Astrocyte (in vitro differentiated cells and primary cell): ENCODE measurements at regions not wholly inside any gene's neighbourhood (a gene's known extent, or its start where the extent isn't known, plus 50 kb on each side); places are given as distances from the start of the nearest gene placed in this dataset.

Experiments
- DNase-seq: peaks from one replicate; pipeline ENCODE4 v3.0.0-alpha.2; 2010; ENCODE audit warnings: low read depth
- FAIRE-seq: peaks from 2 replicates; lab custom pipeline; 2011; peaks lifted over from hg19 to GRCh38; lab: Jason Lieb, UNC
- H2AFZ ChIP-seq: 2 replicates; pipeline ENCODE4 v1.6.0; 2012; ENCODE audit warnings: low read depth, low read length, inconsistent platforms
- H3K27ac ChIP-seq: 2 replicates; pipeline ENCODE4 v1.5.1; 2011; ENCODE audit warnings: low read depth, low read length, inconsistent platforms
- H3K27me3 ChIP-seq: 2 replicates; pipeline ENCODE4 v1.6.0; 2011; ENCODE audit warnings: low read length, inconsistent platforms; ENCODE audit not compliant: insufficient read depth
- H3K36me3 ChIP-seq: 2 replicates; pipeline ENCODE4 v1.5.1; 2011; ENCODE audit warnings: low read length, inconsistent platforms; ENCODE audit not compliant: insufficient read depth
- H3K4me1 ChIP-seq: 2 replicates; pipeline ENCODE4 v1.5.1; 2011; ENCODE audit warnings: low read length, inconsistent platforms; ENCODE audit not compliant: insufficient read depth
- H3K4me2 ChIP-seq: 2 replicates; pipeline ENCODE4 v1.6.0; 2012; ENCODE audit warnings: low read length, inconsistent platforms
- H3K4me3 ChIP-seq: 2 replicates; pipeline ENCODE4 v1.5.1; 2011; ENCODE audit warnings: low read depth, mild to moderate bottlenecking, low read length, inconsistent platforms; ENCODE audit not compliant: insufficient read depth
- H3K79me2 ChIP-seq: 2 replicates; pipeline ENCODE4 v1.6.0; 2012; ENCODE audit warnings: mild to moderate bottlenecking, low read length, inconsistent platforms; ENCODE audit not compliant: insufficient read depth
- H3K9ac ChIP-seq: 2 replicates; pipeline ENCODE4 v1.6.0; 2012; ENCODE audit warnings: mild to moderate bottlenecking, low read length, inconsistent platforms
- H3K9me3 ChIP-seq: 2 replicates; pipeline ENCODE4 v1.5.1; 2012; ENCODE audit warnings: low read depth, mild to moderate bottlenecking, low read length, inconsistent platforms; ENCODE audit not compliant: insufficient read depth
- H4K20me1 ChIP-seq: 2 replicates; pipeline ENCODE4 v1.6.0; 2012; ENCODE audit warnings: low read length, inconsistent platforms; ENCODE audit not compliant: insufficient read depth
- H3K27ac Mint-ChIP-seq: one replicate; pipeline ENCODE4 v1.8.0; 2021; ENCODE audit warnings: mild to moderate bottlenecking, mixed read lengths; ENCODE audit not compliant: unreplicated experiment
- H3K27me3 Mint-ChIP-seq: one replicate; pipeline ENCODE4 v1.8.0; 2021; ENCODE audit warnings: low read depth, mixed read lengths; ENCODE audit not compliant: unreplicated experiment
- H3K36me3 Mint-ChIP-seq: one replicate; pipeline ENCODE4 v1.8.0; 2021; ENCODE audit warnings: low read depth, mixed read lengths; ENCODE audit not compliant: unreplicated experiment
- H3K4me1 Mint-ChIP-seq: one replicate; pipeline ENCODE4 v1.8.0; 2021; ENCODE audit warnings: low read depth, mixed read lengths; ENCODE audit not compliant: unreplicated experiment
- H3K4me3 Mint-ChIP-seq: one replicate; pipeline ENCODE4 v1.8.0; 2021; ENCODE audit warnings: mild to moderate bottlenecking, moderate library complexity, mixed read lengths; ENCODE audit not compliant: unreplicated experiment
- H3K9me3 Mint-ChIP-seq: one replicate; pipeline ENCODE4 v1.8.0; 2021; ENCODE audit warnings: mild to moderate bottlenecking, mixed read lengths; ENCODE audit not compliant: unreplicated experiment
- EZH2 ChIP-seq: IDR thresholded peaks from 2 replicates; pipeline ENCODE4 v1.6.1; 2012; ENCODE audit warnings: mild to moderate bottlenecking, low read length, inconsistent platforms; ENCODE audit not compliant: insufficient read depth
- TF ChIP-seq, protein P1 (sequence below): IDR thresholded peaks from 2 replicates; pipeline ENCODE4 v1.5.1; 2011; ENCODE audit warnings: low read depth, mild to moderate bottlenecking, inconsistent platforms, low read length, moderate library complexity; ENCODE audit not compliant: insufficient read depth

- DNase-seq (no peak), FAIRE-seq (no peak)
- Histone ChIP-seq H3K27me3 (no peaks in the 10 kb centered on the region), H3K36me3 (no peaks in the 10 kb centered on the region), H4K20me1 (no peaks in the 10 kb centered on the region), H3K27ac (no peak overlapping the region), H2AFZ (no peak overlapping the region), H3K9me3 (peaks cover 7% of the 10 kb centered on the region), H3K4me2 (no peak overlapping the region), H3K9ac (no peak overlapping the region), H3K4me3 (no peak overlapping the region), H3K79me2 (no peaks in the 10 kb centered on the region), H3K4me1 (no peaks in the 10 kb centered on the region)
- Mint-ChIP-seq H3K9me3 (peaks cover 5% of the 10 kb centered on the region), H3K4me3 (no peak overlapping the region), H3K27me3 (peaks cover 34% of the 10 kb centered on the region), H3K4me1 (peaks cover 8% of the 10 kb centered on the region), H3K36me3 (no peaks in the 10 kb centered on the region), H3K27ac (no peak overlapping the region)
- TF ChIP-seq, protein P1, sequence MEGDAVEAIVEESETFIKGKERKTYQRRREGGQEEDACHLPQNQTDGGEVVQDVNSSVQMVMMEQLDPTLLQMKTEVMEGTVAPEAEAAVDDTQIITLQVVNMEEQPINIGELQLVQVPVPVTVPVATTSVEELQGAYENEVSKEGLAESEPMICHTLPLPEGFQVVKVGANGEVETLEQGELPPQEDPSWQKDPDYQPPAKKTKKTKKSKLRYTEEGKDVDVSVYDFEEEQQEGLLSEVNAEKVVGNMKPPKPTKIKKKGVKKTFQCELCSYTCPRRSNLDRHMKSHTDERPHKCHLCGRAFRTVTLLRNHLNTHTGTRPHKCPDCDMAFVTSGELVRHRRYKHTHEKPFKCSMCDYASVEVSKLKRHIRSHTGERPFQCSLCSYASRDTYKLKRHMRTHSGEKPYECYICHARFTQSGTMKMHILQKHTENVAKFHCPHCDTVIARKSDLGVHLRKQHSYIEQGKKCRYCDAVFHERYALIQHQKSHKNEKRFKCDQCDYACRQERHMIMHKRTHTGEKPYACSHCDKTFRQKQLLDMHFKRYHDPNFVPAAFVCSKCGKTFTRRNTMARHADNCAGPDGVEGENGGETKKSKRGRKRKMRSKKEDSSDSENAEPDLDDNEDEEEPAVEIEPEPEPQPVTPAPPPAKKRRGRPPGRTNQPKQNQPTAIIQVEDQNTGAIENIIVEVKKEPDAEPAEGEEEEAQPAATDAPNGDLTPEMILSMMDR: no peak
- no peak for TF ChIP-seq EZH2
Measured at GRCh38 chr19:29084266-29084665, 128.7 kb downstream of the UQCRFS1 start.

GRCh38 chr19:29083863-29084262 lies 129.1 kb downstream of the UQCRFS1 start:
- H3K9me3 ChIP-seq: peaks cover 7% of the 10 kb centered on the region
- no peak overlapping the region for H3K27ac ChIP-seq
- no peaks in the 10 kb centered on the region for H4K20me1 ChIP-seq
- H2AFZ ChIP-seq: no peak overlapping the region
- Mint-ChIP-seq H3K4me1 (peaks cover 12% of the 10 kb centered on the region), H3K27ac (no peak overlapping the region), H3K27me3 (peaks cover 34% of the 10 kb centered on the region), H3K4me3 (no peak overlapping the region), H3K9me3 (peaks cover 5% of the 10 kb centered on the region), H3K36me3 (no peaks in the 10 kb centered on the region)
- TF ChIP-seq, protein P1: no peak
- no peak for TF ChIP-seq EZH2
- H3K27me3 ChIP-seq: no peaks in the 10 kb centered on the region
- no peaks in the 10 kb centered on the region for H3K4me1 ChIP-seq
- FAIRE-seq (no peak), DNase-seq (no peak)
- no peaks in the 10 kb centered on the region for H3K79me2 ChIP-seq
- no peak overlapping the region for H3K4me2 ChIP-seq
- no peak overlapping the region for H3K9ac ChIP-seq
- H3K4me3 ChIP-seq: no peak overlapping the region
- H3K36me3 ChIP-seq: no peaks in the 10 kb centered on the region

DNA sequence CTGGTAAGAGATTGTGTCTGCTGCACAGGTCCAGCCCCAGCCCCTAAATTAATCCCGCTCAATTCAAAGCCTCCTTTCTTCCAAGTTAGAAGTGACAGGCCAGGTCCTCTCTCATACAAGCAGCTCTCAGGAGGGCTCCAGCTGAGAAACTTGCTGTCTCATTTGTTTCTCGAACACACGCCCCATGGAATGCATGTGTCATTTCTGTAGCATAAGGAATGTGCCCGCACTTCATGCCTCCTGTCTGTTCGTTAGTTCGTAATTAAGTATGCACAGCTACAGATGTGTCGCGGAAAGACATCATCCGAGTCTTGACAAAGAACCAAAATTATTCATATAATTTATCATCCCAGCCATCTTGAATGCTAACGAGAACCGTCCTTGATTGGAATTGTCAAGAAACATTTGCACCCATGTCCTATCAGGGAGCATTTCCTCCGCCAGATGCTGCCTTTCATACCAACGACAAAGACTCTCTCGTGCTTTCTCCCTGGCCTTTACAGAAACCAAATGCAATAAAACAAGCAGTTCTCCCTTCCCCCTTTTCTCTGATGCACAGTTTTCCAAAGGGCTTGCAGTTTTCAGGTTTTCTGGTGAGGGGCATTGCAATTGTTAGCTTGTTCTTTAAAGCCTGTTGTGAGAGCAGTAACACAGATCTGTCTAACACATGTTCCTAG lies 133.5 kb downstream of the UQCRFS1 start:
- Histone ChIP-seq H3K36me3 (no peaks in the 10 kb centered on the region), H3K27ac (no peak overlapping the region), H3K4me1 (no peaks in the 10 kb centered on the region), H2AFZ (no peak overlapping the region), H3K79me2 (no peaks in the 10 kb centered on the region), H3K4me3 (no peak overlapping the region), H4K20me1 (no peaks in the 10 kb centered on the region), H3K27me3 (no peaks in the 10 kb centered on the region), H3K9ac (no peak overlapping the region), H3K4me2 (no peak overlapping the region), H3K9me3 (peaks cover 3% of the 10 kb centered on the region)
- FAIRE-seq (no peak), DNase-seq (no peak)
- Mint-ChIP-seq H3K4me1 (peaks cover 15% of the 10 kb centered on the region), H3K36me3 (no peaks in the 10 kb centered on the region), H3K27me3 (peaks cover 9% of the 10 kb centered on the region), H3K9me3 (peaks cover 6% of the 10 kb centered on the region), H3K4me3 (no peak overlapping the region), H3K27ac (no peak overlapping the region)
- TF ChIP-seq EZH2: no peak
- TF ChIP-seq, protein P1: no peak
